Stromal cell of bone marrow (primary cell): ENCODE measurements at regions not wholly inside any gene's neighbourhood (a gene's known extent, or its start where the extent isn't known, plus 50 kb on each side); places are given as distances from the start of the nearest gene placed in this dataset.
"Not testable (repeated sequence)": the region's sequence is repeated elsewhere in the genome, so short reads cannot be mapped to it uniquely, and the experiment has no call there.

Experiments
- DNase-seq: peaks from one replicate; pipeline ENCODE4 v3.0.0-alpha.2; 2012; ENCODE audit warnings: low read depth

DNA sequence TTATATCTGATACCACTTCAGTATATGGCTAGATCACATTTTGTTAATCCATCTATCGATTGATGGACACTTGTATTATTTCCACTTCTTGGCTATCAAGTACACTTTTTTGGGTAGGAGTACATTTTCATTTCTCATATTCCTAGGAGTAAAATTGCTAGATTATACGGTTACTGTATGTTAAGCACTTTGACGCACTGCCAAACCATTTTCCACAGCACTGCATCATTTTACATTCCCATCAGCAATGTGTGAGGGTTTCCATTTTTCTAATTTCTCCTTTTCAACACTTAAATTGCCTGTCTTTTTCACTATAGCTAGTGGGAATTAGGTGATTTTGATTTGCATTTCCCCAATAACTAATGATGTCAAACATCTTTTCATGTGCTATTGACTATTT is 179.3 kb upstream of the B3GAT1 start:
- DNase-seq: no peak

DNA sequence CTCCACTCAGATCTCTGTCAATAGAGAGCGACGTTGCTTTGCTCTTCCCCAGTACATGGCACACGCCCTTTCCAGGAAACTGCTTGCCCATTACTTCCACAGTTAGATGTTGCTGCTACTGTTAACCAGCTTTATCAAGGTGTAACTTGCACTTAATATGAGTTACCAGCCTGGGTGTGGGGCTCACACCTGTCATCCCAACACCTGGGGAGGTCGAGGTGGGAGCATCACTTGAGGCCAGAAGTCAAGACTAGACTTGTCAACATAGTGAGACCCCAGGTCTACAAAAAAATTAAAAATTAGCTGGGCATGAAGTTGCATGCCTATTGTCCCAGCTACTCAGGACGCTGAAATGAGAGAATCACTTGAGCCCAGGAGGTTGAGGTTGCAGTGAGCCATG is 177.1 kb upstream of the B3GAT1 start:
- no peak for DNase-seq

DNA sequence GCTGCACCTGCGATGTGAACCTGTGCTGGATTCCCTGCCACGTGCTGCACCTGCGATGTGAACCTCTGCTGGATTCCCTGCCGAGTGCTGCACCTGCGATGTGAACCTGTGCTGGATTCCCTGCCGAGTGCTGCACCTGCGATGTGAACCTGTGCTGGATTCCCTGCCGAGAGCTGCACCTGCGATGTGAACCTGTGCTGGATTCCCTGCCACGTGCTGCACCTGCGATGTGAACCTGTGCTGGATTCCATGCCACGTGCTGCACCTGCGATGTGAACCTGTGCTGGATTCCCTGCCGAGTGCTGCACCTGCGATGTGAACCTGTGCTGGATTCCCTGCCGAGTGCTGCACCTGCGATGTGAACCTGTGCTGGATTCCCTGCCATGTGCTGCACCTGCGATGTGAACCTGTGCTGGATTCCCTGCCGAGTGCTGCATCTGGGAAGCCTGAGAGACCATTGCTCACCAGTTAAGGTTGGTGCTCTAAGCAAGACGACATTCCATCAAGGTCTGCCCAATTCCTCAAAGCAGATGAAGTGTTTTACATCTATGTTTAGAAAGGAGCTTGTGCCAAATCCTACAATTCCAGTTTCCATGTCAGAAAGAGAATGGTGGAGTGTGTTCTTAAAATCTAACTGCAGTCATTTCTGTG is 176.5 kb upstream of the B3GAT1 start:
- not testable (repeated sequence) for DNase-seq

DNA sequence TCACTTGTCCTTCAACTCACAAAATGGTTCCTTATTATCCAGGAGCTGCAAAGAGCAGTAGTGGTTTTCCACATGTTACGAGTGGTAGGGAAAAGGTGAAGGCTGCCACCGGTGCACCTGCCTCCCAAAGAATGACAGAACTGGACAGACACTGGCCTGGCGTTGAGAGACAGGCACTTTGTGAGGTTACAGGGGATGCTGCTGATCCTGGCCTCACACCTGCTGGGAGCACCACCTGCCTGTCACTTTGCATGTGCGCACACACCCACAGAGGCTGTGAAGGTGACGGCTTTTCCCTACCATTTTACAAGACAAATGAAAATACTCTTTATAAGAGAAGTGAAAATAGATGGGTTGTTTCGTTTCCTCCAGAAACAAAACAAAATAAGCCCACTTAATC is 175.3 kb upstream of the B3GAT1 start:
- no peak for DNase-seq

DNA sequence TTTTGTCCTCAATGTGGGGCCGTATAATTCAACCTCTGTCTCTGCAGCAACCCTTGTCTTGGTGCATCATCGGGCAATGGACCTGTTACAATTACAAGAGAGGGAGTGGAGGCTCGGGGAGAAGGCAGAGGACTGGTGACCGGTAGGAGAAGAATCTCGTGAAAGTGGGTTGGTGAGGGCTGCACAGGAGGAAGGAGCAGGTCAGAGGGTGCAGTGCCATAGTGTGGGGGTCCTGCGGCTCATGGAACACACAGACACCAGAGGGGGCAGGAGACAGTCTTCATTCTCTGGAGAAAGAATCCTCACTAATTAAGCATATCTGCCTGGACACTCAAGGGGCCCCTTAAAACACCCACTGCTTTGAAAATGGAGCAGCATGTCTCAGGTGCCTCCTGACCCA is 174.7 kb upstream of the B3GAT1 start:
- DNase-seq: no peak

DNA sequence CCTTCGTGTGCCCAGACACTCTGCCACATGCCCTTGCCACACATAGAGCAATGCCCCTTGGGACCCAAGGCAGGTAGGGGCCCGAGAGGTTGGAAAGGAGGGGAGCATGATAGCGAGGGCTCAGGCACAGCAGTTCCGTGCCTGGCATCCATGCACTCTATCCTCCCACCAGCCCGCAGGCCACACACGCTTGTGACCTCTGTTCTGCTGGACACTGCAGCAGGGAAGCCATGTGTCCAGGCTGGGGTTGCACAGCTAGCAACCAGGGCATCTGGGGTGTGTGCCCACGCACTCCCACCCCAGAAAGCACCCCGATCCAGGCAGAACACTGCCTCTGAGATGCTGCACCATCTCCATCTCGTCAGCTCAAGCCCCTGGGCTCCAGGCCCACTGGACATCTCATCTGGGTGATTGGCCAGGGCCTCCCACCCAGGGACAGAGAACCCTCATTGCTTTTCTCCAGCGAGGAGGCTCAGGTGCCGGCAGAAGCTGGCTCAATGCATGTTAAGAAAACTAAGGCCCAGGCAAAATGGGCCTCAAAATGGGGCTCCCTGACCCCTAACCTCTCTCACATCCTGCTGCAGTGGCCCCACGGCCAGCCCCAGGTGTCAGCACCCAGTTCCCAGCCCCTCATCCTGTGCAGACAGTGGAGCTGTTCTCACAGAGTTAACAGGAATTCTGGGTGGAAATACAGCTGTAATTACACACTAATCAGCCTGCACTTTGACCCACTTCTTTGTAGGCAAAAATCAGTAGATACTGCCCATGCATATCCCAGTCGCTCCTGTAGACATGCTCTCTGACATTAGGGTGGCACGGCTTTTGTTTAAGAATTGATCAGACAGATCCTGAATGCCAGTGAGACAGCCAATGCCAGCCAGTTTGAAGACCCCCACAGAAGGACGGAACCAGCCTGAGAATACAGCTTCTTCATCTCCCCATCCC is 173.9 kb upstream of the B3GAT1 start:
- DNase-seq: no peak

DNA sequence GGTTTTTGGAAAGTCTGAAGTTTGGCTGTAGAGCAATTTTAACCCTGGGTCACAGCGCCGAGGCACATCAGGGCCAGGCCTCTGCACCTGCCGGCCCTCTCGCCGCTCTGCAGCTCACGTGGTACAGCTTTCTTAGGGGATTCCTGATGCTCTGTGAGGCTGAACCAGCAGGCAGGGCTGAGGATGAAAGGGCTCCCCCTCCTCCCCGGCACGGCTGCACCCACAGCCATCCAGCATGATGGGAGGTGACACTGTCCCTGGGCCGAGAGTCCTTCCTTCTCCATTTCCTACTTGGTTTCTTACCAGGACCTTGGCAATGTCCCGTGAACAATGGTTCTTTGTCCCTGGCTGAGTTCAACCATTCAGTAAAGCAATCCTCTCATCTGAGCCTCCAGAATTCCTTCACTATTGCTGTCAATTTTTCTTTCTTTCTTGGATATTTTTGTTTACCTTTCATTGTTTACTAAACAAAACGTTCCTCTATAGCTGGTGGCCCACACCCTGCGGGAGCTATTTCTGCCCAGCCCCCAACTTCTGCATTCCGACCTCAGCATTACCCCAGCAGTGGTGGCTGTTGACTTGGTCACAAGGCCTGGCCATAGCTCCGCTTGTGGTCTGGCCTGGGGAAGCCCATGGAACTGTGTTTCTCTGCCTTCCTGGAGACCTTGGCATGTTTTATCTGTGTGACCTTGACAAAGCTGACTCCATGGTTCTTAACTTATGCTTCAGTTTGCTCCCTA is 172.8 kb upstream of the B3GAT1 start:
- no peak for DNase-seq

DNA sequence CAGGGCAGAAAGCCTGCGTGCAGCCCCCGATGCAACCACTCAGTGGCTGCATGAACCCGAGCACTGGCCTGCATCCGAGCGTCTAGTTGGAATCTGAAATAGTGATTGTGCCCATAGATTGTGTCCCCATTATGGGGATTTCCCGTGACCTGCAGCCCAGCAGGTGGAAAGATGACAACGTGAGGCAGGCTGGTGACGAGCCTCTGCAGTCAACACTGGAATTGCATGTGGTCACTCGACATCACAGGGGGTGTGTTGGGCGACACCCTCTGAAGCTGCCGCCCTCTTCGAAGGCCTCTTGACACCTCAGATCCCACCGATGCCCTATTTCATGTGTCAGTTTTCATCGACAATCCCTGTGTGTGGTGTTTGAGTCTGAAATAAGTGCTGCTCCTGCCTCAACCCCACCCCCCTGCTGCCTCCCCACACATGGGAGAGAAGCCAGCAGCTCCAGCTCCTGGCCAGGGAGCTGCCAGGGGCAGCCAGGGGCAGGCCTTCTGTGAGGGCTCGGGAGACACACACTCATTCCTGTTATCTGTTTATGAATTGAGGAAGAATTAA is 172.0 kb upstream of the B3GAT1 start:
- no peak for DNase-seq

DNA sequence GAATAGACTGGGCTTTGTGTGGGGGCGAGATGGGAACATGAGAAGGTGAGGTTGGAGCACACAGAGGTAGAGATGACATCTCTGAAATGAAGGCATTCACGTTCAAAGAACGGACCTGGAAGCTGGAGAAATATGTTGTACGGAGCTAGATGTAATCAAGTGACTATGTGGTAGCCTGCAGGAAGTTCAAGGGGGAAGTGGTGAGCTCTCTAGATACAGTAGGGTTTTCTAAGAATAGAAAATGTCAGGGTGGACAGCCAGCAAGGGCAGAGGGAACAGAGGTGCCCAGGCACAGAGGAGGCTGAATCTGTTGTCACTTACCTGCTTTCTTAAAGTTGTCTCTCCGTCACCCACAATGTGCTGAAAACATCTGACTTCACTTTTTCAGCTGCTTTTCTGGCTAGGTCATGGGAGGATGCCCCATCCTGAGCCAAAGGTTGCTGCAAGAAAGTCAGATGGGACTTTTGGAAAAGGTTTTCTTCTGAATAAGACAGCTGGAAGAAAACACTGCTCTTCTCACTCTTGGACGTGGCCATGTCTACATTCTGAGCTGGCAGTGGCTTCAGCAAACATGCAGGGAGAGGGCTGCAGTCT is 171.5 kb upstream of the B3GAT1 start:
- no peak for DNase-seq

DNA sequence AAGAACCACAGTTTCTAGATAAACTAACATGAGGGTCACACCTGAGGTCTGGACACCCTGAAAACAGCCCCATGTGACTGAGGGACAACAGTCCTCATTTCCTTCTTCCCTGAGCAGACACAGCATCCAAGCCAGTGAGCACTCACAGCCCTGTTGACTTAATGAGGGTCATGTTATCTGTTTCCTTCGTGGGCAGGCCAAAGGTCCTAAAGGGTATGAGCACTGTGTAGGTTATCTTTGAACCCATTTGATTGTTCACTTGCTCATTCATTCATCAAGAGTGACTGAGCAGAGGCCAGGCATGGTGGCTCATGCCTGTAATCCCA is 170.7 kb upstream of the B3GAT1 start:
- DNase-seq: no peak

DNA sequence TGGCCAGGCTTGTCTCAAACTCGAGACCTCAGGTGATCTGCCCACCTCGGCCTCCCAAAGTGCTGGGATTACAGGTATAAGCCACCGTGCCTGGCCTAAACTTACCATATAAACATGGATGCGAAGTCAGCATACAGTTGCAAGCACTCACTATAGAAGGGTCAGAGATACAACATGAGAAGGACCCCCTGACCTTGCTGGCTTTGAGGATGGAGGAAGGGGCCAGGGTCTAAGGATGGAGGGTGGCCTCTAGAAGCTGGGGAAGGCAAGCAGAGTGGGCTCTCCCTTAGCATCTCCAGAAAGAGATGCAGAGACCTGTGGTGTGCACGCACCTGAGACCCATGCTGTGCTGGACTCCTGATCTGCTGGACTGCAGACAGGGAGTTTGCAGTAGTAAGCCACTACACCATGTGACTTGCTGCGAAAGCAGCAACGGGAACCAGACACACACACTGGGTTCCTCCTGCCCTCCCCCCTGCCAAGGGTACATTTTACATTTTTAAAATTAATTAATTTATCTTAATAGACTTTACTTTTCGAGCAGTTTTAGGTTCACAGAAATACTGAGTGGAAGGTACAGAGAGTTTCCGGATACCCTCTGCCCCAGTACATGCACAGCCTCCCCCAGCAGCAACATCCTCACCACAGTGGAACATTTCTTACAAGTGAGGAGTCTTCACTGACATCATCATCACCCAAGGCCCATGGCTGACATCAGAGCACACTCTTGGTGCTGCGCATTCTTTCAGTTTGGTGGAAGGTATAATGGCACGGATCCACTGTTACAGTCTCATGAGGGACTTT is 170.1 kb upstream of the B3GAT1 start:
- no peak for DNase-seq

DNA sequence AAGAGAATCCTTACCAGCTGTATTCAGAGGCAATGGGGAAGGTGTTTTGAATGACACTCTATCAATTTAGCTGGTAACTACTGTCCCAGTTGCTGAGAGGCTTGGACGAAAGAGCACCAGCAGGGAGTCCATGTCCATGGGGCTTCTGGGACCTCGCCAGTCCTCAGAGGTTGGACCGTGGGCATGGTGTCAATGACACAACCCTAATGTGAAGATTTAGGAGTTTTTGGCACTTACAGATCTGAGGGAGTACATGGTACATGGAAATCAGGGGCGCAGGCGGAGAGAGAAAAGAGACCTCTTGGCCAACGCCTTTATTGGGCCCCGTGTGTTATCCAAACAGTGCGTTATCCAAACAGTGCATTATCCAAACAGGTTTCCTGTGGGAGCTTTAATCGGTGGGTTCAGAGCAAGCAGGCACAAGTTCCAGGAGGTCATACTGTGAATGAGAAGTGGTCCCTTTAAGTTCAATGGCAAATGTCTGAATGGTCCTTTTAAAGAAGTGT is 169.1 kb upstream of the B3GAT1 start:
- DNase-seq: no peak

DNA sequence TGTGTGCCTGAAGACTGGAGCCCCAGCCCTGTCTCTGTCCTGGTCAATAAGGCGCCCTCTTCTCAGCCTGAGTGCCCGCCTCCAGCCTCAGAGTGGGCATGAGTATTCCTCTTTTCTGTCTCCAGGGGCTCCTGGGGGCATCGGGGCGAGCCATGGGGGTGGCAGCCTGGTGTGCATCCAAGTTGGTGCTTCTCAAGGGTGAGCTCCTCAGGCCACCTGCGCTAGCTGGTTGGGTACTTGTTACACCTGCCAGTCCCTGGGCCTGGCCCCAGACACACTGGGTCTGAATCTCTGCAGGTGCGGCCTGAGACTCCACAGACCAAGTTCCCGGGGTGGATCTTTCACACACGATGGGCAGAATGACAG is 168.6 kb upstream of the B3GAT1 start:
- DNase-seq: no peak

DNA sequence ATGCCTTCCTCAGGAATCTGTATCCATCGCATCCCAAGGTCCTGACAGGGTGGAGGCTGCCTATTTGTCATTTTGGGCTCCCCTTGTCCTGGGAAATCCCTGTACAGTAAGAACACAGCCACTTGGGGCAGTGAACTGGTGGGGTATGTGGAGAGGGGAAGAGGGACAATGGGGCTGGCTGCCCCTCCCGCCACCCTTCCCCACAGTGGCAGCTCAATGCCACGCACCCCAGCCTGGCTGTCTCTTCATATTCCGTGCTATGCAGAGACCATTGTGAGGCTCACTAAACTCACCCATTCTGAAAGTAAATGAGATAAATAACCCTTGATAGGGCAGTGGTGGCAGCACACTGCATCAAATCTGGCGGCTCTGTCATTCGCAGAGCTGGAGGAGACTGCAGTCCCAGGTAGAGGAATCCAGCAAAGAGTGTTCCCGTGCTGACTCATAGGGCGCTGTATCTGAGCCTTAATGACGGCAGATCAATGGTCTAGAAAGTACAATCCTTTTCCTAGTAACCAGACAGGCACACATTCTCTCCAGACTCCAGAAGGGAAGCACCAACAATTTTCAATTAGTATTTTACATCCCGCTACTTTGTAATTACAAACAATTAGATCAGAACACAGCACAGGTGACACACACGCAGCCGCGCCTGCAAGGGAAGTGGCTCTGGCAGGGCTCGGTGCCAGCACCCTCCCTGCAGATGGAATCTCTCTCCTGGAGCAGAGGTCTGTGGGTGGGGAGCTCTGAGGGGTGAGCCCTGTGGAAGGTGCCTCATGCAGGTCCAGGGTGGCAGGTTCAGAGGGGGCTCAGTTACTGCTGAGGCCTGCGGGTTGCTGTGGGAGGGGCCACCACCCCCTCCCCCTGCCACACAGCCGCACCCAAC is 167.9 kb upstream of the B3GAT1 start:
- no peak for DNase-seq

DNA sequence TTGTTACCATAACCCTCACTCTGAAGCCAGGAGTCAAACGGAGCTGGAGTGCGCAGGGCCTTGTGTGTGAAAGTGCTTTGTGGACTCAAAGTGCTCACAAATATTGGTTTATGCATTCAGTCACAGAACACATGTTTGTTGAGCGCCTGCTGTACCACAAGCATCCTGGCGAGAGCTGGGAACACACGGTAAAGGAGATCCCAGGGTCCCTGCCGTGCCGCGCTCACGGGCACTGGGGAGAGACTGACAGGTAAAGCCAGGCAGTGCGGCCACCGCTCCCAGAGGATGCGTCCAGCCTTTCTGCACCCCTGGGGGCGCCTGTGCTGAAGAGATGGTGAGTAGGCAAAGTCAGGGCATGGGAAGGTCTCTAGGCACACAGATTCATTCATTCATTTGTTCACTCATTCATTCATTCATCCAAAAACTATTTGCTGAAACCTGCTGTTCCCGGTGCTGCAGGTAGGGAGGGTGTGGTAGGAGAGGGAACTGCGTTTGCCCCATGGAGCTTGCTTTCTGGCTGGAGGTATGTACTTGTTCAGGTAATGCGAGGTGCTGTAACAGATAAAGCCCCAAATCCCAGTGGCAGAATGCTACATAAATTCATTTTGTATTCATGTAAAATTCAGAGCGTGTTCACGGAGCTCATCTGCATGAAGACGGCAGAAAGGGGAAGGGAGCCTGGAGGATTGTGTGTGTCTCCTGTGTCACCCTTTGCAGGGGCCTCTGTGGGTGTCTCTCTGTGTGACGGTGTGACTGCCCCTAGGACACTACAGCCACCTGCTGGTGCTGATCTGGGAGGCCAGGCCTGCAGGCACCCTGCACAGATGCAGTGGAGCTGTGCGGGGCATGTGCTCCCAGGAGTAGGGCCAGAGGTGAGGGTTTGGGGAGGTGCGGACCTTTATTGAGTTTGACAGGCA is 167.0 kb upstream of the B3GAT1 start:
- DNase-seq: no peak

DNA sequence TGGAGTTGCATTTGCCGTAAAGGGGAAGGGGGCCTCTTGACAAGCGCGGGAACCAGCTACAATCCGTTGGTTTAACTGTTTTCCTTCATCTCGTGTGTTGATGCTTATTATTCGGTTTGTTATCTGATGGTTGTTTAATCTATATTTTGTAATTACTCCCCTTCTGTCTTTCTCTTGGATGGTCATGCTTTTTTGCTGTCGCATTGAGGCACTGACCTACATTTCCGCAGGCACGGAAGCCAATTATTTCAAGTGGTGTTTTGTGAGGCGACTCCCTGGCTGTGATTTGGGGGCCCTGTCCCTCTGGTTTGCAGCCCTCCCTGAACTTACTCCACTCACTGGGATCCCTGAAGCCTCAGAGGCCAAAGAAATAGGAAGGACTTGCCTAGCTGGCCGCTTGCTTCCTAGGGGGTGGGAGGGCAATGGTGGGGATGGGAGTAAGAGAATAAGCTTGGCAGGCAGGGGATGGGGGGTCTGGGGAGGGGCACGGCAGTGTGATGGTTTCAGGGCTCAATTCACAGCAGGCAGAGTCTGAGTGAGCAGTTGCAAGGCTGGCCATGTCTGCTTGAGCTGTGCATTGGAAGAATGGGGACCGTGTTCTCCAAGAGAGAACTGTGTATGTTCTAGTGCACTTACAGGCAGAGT is 165.8 kb upstream of the B3GAT1 start:
- no peak for DNase-seq

DNA sequence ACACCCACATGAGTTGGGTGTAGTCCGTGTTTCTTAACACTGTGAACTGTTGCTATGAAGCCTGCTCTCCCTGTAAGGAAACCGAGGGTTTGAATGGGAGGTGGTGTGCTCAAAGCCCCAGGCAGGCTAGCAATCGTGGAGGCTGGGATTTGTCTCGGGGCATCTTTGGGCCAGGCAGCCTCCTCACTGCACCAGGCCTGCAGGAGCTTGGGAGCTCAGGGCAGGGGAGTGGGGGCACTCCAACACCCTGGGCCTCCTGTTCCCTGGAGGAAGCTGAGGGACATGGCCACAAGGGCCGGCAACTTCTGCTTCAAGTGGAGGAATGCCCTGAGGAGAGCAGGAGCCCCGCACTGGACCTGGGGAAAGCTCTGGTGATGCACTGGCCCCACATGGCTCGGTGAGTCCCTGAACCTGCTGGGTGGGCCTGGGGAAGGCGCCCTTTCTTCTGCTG is 164.7 kb upstream of the B3GAT1 start:
- no peak for DNase-seq

DNA sequence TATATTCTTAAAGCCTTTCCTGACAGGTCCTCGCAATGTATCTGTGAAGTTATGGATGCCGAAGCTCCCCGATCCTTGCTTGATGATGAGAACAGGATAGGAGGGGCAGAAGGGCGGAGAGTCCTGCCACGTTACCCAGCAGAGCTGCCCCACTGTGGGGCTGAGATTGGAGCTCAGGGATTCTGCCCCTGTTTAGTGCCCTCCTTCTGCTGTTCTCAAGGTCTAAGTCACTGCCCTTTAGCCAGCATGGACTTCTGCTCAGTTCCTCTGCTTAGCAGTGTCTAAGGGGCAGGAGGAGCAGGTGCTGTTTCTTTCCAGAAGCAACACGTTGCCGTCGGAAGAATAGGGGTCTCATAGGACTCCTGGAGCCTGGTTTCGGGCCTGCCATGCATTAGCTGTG is 164.2 kb upstream of the B3GAT1 start:
- DNase-seq: no peak
